Brain pericyte (primary cell): ENCODE measurements at regions not wholly inside any gene's neighbourhood (a gene's known extent, or its start where the extent isn't known, plus 50 kb on each side); places are given as distances from the start of the nearest gene placed in this dataset.

Experiments used
- DNase-seq: peaks from one replicate; pipeline ENCODE4 v3.0.0-alpha.2; 2012; ENCODE audit warnings: low read depth, low spot score

DNA sequence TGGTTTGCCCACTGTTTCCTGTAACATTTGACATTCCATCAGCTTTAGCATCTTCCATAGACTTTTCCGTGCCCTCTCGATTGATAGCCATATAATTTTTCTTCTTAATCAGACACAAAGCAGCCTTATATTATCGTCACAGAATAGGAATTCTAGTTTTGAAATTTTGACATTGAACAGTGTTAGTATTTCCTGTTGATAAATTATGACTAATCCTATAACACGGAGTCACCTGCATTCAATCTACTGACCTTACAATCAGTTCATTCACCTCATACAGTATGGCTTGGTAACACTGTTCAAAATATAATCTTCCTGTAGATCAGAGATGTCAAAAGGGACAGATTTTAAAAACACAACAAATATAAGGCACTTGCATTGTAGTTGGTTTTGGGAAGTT lies 423.7 kb downstream of the C3orf38 start:
- no peak for DNase-seq

DNA sequence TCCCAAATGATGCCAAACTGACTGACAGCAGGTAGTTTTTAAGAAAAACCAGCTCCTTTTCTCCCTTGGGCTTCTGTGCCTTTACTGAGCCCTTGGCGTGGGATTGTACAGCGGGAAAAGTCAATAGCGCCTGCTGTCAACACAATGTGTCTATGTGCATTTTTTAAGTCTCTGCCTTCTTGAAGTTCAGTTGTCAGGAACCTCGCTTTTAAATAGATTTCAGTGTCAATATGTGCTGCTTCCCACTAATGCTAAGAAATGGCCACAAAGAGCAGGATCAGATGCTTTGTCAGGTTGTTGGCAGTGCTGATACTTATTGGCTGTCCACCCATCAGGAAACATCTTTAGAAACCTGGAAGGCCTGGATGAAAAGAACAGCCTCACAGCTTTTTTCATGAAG lies 424.4 kb downstream of the C3orf38 start:
- no peak for DNase-seq

DNA sequence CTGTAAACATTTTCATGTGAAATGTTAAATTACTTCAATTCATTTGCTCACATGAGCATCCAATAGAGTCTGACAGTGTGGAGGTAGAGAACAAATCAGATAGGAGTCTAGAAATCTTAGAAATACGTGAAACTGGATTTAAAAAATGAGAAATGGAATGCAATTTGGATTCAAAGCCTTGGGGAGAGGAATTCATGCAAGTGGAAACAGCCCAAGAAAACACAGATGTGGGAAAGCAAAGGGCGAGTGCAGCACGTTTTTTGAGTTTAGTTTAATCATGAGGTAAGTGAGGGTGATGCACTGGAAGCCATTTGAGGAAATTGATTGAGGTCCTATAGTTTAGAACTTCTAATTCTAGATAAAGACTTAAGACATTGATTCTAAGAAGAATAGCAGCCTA lies 434.7 kb downstream of the C3orf38 start:
- DNase-seq = no peak

DNA sequence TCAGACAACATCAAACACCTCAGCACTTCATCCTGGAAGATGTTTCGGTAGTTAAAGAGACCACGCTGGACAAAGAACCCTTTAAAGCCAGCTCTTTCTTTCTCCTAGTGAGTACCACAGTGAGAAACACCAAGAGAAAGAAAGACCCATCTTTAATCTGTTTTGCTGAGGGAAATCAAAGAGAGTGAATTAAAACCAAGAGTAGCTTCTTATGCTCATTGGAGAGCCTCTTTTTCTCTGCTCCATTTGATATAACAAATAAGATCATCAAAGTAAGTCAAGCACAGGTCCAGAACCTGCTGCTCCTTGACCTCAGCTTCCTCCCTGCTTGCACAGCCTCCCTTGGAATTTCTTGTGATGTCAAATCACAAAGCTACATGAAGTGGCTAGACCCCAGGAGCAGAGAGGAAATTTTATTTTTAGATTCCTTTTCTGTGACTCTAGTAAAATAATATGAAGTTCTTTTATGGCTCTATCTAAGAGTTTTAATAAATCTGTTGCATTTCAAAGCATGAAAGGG lies 436.4 kb downstream of the C3orf38 start:
- no peak for DNase-seq

DNA sequence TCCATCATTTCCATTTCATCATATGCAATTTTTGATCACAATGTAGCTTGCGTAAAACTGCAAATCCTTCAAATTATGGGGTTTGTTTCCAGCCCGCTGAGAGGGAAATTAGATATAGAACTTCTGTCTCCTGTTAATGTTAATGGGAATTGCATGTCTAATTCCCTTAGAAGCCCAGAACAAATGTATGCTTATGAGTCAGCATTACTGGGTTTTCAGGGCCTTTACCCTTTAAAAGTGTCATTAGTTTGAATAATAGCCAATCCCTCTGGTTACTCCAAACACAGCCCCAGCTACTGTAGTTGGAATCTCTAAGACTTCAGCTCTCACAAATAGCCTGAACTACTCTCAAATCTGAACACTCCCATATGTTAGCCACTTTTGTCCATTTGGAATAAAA lies 439.4 kb downstream of the C3orf38 start:
- no peak for DNase-seq

DNA sequence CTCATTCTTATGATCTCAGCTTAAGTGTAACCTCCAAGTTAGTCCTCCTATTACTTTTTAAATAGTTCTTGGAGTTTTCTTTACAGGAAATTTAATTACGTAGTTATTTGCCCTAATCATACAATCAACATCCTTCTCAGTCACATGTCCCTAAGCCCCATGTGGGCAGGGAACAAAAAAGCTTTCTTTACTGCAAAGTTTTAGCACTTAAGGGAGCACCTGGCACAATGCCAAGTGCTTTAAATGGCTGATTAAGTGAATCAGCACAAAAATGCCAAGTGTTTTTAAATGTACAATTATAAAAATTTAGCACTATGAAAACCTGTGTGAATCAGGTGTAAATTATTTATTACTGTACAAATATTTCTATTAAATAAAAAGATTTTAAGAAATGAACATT lies 445.3 kb downstream of the C3orf38 start:
- no peak for DNase-seq

DNA sequence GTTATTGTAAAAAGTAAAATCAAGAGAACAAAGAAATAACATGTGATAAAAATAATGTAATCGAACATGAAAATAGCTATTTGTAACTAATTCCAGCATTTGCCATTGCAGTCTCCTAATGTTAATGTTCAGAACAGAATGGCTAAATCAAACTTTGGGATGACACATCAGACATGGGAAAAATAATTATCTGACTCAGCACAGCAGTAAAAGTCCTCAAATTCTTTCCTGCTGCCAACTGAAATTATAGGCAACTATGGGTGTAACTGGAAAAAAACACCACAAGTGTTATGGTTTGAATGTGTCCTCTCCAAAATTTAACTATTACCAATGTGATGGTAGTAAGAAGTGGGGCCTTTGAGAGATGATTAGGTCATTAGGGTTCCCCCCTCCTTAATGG lies 446.7 kb downstream of the C3orf38 start:
- no peak for DNase-seq

DNA sequence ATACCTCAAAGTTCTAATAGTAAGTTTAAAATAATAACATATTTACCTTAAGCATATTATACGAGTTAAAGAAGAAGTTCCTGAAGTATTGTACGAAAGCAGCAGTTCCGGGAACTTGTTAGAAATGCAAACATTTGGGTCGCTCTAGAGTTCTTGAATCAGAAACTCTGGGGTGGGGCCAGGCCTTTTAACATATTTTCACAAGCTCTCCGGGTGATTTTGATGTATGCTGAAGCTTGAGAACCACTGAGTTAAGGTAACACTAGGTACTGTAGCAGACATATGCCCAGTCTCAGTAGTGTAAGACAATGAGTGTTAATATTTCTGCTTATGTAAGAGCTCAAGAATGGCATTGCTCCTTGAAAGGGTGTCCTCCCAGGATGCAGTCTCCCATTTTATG lies 461.1 kb downstream of the C3orf38 start:
- no peak for DNase-seq

DNA sequence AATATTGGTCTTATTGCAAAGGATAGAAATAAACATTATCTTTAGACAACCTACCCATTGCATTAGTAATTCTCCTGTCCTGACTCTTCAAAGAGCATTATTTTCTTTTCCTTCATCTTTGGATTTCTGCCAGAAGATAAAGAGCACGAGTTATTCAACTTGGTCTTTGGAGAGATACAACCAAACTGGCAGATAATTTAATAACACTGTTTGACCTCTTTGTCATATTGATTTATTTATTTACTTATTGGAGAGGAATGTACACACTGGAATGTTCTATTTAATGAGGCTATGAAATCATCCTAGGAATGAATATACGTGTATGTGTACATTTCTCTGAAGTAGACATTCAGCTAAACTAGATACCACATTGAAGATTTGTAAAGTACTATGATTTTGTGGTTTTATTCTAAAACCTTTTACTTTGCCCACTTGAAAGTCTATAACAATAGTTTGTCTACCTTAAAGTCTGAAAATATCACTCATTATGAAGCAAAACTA lies 462.1 kb downstream of the C3orf38 start:
- DNase-seq = no peak

DNA sequence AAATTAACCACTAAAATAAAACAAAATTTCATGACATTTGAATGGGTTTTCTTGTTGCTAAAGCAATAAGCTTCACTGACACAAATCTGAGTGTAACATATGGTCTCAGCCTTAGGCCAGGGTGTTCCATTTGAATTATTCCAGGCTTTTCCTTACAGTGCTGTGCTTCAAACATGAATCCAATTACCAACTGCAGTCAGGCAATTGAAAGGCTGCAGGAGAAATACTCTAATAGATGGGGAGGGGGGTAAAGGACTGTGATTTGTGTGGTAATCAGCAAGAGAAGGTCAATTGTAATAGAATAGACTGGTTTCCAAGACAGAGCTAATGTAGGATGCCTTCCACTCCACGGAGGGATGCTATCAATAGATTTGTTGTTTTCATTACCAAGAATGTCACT lies 466.7 kb downstream of the C3orf38 start:
- no peak for DNase-seq

DNA sequence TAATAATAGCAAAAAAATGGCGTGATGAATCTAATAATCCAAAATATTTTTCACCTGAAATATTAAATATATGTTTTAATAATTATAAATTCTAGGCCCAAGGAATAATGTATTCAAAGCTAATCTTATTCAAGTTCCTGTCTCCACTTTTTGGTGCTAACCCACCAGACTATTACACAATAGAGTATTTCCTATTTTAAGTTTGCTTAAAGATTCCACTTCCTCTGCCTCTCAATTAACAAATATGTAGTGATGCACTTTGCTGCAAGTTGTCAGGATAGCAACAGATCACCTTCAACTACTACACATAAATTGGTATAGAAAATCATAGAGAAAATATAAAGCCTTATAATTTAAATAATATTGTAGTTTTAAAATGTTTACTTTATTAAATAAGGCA lies 467.5 kb downstream of the C3orf38 start:
- no peak for DNase-seq

DNA sequence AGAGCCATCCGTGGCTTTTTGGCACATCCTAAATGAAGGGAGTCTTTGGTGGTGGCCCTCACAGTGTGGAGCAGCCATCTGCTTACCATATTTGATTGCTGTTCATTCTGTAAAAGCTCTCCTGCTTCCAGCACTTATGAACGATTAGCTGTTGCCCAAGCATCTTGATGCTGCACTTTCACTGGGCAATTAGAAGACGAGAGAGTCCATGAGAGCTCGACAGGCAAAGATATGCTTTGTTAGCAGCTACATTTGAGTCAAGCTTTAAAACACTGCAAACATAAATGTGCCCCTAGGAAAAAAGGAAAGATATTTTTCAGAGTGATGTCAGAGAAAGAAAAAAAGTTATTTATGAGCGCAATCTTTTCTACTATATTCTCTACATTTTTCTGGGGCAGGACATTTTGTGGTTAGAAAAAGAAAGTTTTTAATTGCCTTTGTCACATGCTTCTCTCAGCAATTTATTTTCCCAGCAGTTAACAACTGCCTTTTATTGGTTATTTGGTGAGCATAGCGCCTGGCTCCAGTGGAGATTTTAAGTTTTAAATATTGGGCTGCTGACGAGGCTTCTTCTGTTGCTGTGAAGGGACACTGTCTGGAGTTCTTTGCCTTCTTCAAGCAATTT lies 468.4 kb downstream of the C3orf38 start:
- no peak for DNase-seq

DNA sequence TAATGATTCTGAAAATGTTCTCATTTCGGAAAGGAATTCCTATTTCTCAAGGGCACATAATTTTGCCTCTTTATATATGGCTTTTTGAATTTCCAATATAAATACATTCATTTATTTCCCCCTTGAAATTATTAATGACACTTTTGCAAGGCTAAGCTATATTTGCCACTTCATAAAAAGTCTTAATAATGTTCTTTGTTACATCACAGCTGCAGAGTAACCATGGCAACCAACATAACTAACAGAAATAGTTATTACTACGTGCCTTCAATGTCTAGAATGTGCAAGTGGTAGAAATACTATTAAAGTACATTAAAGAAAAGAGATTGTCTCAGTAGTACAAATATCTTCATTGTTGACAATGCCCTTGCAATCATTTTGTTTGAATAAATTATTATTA lies 471.8 kb downstream of the C3orf38 start:
- DNase-seq = no peak

DNA sequence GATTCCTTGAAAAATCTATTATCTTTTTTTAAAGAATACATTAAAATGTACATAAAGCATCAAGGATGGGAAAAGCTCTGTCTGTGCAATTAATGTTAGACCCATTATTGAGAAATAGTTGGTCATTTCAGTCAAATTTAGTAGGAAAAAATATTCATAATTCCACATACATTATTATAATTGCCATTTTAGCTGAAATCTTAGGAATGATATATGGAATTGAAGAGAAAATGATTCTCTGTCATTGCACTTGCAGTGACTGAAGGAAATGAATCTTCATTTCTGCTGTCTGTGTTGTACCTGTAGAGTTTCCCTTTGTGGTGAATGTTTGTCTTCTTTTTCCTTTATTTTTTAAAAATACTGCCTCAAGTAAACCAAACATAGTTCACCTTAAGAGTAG lies 473.9 kb downstream of the C3orf38 start:
- no peak for DNase-seq

DNA sequence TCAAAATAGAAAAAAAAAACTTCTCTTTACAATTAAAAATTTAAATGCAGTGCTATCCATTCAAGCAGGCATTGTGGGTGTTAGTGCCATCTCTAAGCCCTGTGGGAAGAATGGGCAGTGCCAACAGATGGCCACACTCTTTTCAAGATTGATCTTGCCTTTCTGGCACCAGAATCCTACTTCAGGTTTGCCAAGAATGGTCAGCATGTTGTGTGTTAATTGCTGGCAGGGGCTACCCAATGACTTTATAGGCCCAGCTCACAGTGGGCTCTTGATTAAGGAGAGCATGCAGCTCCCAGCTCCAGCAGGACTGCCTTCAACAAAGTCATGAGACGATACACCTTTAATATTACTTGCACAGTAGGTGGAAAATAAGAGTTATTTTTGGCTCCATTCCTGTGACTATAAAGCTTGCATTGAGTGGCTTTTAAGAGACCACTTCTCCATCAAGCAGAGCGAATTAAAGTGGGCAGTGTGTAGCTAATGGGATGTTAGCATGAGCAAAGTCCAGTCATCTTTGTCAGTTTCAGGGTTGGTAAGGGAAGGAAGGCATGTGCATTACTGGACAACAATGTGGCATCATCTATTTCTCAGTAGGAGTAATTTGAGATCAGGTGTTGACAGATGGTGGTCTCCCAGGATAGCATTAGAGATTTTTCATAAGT lies 476.8 kb downstream of the C3orf38 start:
- no peak for DNase-seq

DNA sequence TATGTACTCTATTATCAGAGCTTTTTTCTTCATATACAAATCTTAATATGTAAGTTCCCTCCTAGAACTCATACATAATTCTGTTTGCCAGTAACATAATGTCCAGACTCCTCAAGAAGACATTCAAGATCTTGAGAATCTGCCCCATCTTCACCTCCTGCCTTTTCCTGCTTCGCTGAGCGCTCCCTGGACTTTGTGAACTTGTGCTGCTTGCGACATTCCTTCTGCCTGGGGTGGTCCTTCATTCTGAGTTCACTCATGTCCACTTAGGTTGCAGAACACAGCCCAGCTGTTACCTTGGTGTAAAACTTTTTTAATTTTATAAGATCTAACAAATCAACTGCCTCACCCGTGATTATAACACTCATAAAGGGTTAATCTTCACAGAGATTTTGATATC lies 478.5 kb upstream of the EPHA3 start:
- DNase-seq = no peak

DNA sequence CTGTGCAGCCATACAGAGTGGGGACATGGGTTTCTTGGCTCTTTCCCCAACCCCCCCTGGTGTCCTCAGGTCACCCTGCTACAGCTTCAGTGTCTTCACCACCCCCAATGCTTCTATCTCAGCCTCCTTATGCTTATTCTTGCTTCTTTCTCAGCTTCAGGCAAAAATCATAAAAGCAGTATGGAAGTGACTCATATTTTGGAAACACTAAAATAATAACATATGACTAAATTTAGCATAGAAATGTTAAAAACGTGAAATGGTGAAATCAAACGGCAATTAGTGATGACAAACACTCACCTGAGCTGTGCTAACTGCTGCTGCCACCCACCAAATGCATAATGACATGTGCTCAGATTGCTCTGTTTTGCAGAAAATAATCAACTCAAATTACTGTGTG lies 475.2 kb upstream of the EPHA3 start:
- no peak for DNase-seq

DNA sequence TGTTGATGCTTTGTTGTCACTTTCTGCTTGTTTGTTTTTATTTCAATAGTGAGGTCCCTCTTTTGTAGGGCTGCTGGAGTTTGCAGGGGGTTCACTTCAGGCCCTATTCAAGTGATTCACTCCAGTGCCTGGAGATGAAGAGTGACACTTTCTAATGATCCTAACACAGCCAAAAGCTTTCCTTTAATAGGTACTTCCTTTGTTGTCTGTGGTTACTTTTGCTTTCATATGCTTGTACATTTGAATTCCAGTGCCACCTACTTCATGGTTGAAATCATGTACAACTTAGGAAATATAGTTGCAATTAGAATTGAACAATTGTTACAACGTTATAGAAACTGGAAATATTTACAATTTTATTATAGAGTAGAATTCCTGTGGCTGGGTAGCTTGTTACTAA lies 466.8 kb upstream of the EPHA3 start:
- DNase-seq = no peak

DNA sequence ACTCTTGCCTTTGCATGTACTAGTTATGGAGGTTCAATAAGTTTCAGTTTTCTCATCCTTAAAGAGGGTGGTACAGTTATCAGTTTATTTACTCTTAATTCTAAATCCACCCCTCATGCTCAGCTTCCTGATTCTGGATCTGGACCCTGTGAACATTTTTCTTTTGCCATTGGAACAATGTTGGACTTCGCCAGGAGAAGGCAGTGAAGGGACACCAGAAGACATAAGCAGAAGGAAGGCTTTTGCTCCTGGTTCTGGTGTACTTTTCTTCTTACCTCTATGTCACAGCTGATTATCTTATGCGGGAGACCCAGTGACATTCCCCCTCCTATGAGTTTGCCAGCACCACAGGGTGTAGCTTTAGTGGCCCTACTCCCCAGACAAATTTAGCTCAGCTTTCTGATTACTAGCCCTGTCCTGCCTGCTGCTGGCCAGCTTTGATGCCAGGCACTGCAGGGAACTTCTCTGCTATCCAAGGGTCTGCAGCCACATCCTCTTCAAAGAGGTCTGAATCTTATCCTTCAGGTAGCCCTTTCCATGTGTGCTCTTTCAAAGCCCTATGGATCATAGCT lies 466.3 kb upstream of the EPHA3 start:
- DNase-seq = no peak

DNA sequence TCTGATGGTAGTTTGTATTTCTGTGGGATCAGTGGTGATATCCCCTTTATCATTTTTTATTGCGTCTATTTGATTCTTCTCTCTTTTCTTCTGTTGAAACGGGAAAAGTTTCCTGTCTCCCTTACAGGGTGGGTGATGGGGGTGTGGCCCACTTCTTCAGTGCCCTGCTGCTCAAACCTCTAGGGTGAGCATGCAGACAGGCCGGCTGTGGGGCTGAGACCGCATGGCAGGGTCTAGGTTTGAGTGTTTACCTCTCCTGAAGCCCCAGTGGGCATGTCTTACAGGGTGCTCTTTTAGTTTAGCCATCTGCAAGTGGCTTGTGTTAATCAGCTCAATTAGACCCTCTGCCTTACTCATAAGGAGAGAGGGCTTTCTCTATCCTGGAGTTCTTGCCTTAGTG lies 450.0 kb upstream of the EPHA3 start:
- no peak for DNase-seq

DNA sequence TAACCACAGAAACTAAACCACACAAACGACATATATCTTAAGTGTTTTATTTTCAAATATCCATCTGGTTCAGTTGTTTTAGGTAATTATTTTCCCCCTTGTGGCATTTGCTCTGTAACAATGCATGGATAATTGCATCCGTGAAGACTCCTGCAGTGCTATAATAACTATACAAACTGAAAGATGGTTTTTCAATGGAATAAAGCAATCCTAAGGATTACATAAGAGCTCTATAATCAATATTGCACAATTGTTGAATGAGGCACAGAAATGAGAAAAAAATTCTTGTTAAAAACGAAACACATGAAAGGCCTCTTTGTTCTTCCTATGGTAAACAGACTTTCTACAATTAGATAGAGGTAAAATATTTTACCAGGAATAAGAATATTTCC lies 446.0 kb upstream of the EPHA3 start:
- DNase-seq = no peak

DNA sequence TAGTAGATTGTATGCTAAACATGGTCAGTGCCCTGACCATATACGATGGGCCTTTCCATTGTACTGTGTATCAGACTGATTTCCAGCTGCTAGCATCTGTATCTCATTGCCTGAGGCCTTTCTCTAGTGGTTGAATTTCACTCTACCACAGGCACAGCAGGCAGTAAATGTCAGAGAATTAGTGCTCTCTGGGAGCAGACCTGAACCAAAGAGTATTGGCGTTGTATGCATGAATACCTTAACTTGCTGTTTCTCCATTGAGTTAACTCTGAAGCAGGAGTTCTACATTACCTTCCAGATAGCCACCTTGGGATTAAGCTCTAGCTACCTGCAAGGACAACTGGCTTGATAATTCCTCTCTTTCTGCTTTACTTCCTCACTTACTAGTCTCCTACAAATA lies 439.2 kb upstream of the EPHA3 start:
- DNase-seq = no peak

DNA sequence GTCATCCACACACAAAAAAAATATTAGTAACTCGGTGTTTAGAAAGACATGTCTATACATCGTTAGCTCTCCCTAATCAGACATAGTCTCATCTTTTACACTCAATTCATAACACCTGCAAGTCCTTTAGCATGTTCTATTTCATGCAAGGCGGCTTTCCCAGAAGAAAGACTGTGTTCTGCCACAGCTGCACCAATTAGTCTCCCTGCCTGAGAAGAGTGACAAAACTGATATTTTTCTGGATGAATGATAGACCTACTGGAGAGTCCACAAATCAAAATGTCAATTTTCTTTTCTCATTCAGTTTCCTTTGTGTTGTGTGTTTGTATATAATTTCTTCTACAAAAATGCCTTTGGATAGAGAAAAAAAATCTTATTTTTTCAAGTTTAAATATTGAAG lies 435.8 kb upstream of the EPHA3 start:
- DNase-seq = no peak
